H1 (cell line): ENCODE measurements at regions not wholly inside any gene's neighbourhood (a gene's known extent, or its start where the extent isn't known, plus 50 kb on each side); places are given as distances from the start of the nearest gene placed in this dataset.

Source experiments
- CTCF ChIA-PET: fragments of 300-600 bp; sonication (Branson Sonifier 250); formaldehyde crosslinking; loops from one replicate; lab custom pipeline; 2021; ENCODE audit not compliant: partially characterized antibody; lab: Charles Lee
- POLR2A ChIA-PET: fragments of 300-600 bp; sonication (Branson Sonifier 250); formaldehyde crosslinking; loops from one replicate; lab custom pipeline; 2021; ENCODE audit warnings: inconsistent platforms; ENCODE audit not compliant: partially characterized antibody; lab: Charles Lee
- DNase-seq, 2 experiments: peaks; one replicate each; pipeline versions ENCODE4 v3.0.0 to v3.0.0-alpha.2; 2010 to 2022; ENCODE audit warnings: low spot score in 2 of 2, low read depth in 1 of 2, mixed read lengths in 1 of 2
- FAIRE-seq: peaks from 2 replicates; lab custom pipeline; 2011; peaks lifted over from hg19 to GRCh38; lab: Jason Lieb, UNC
- H2AFZ ChIP-seq: 2 replicates; pipeline ENCODE4 v1.8.1; 2012; ENCODE audit warnings: low read length, inconsistent platforms
- H2AK5ac ChIP-seq: 2 replicates; pipeline ENCODE4 v1.6.1; 2013; ENCODE audit warnings: low read depth, low read length
- H2BK120ac ChIP-seq: replicated peaks from 2 replicates; pipeline ENCODE3; 2013; ENCODE audit warnings: low read depth, low read length, inconsistent platforms
- H2BK12ac ChIP-seq: 2 replicates; pipeline ENCODE4 v1.6.1; 2013; ENCODE audit warnings: low read depth, low read length
- H2BK15ac ChIP-seq: 2 replicates; pipeline ENCODE4 v1.6.1; 2013; ENCODE audit warnings: low read length
- H2BK20ac ChIP-seq: 2 replicates; pipeline ENCODE4 v1.6.1; 2013; ENCODE audit warnings: low read length
- H2BK5ac ChIP-seq: 2 replicates; pipeline ENCODE4 v1.6.1; 2013; ENCODE audit warnings: low read depth, low read length
- H3K14ac ChIP-seq: 2 replicates; pipeline ENCODE4 v1.6.1; 2013; ENCODE audit warnings: inconsistent platforms; ENCODE audit not compliant: insufficient read length
- H3K18ac ChIP-seq: 2 replicates; pipeline ENCODE4 v1.6.1; 2013; ENCODE audit warnings: low read length; ENCODE audit errors: extremely low read depth
- H3K23ac ChIP-seq: 2 replicates; pipeline ENCODE4 v1.6.1; 2013; ENCODE audit warnings: inconsistent platforms; ENCODE audit not compliant: insufficient read length
- H3K23me2 ChIP-seq: 2 replicates; pipeline ENCODE4 v1.6.1; 2013; ENCODE audit warnings: low read depth, low read length
- H3K27ac ChIP-seq: 2 replicates; pipeline ENCODE4 v1.6.1; 2011; ENCODE audit warnings: low read depth, low read length, inconsistent platforms
- H3K27me3 ChIP-seq, 4 experiments: replicated peaks in 1 of 4; 1 replicate in 1 of 4; 2 replicates in 3 of 4; pipeline versions ENCODE4 v1.6.1 to v1.8.1; 2011 to 2013; ENCODE audit warnings: low read length in 3 of 4, mild to moderate bottlenecking in 3 of 4, inconsistent platforms in 2 of 4, mixed read lengths in 2 of 4, moderate library complexity in 1 of 4; ENCODE audit not compliant: control insufficient read depth in 3 of 4, insufficient read depth in 3 of 4; ENCODE audit errors: extremely low read depth in 1 of 4
- H3K36me3 ChIP-seq, 4 experiments: 2 replicates each; pipeline versions ENCODE4 v1.6.1 to v1.8.1; 2011 to 2013; ENCODE audit warnings: mild to moderate bottlenecking in 4 of 4, low read length in 3 of 4, moderate library complexity in 2 of 4, control low read depth in 1 of 4, inconsistent platforms in 1 of 4; ENCODE audit not compliant: insufficient read depth in 4 of 4, control insufficient read depth in 2 of 4
- H3K4ac ChIP-seq: replicated peaks from 2 replicates; pipeline ENCODE3; 2013; ENCODE audit warnings: low read length, low read depth, mixed read lengths, inconsistent platforms; ENCODE audit not compliant: insufficient read length
- H3K4me1 ChIP-seq, 4 experiments: replicated peaks in 1 of 4; 1 replicate in 1 of 4; 2 replicates in 3 of 4; pipeline versions ENCODE4 v1.6.1 to v1.8.1; 2011 to 2013; ENCODE audit warnings: low read length in 3 of 4, inconsistent platforms in 2 of 4, mixed read lengths in 1 of 4; ENCODE audit not compliant: insufficient read depth in 4 of 4, control insufficient read depth in 3 of 4
- H3K4me2 ChIP-seq, 2 experiments: 2 replicates each; pipeline versions ENCODE4 v1.6.1 to v1.8.1; 2011 to 2013; ENCODE audit warnings: low read depth in 2 of 2, low read length in 2 of 2, control low read depth in 1 of 2, inconsistent platforms in 1 of 2, mild to moderate bottlenecking in 1 of 2; ENCODE audit not compliant: insufficient read depth in 1 of 2
- H3K4me3 ChIP-seq, 4 experiments: fragments of 200-600, 300-600 bp in 1 of 4; sonication (generic), shearing (Covaris generic), sonication (Bioruptor Twin) in 1 of 4; 2 replicates each; pipeline versions ENCODE4 v1.5.1 to v1.8.1; 2011 to 2016; ENCODE audit warnings: low read length in 4 of 4, low read depth in 3 of 4, control low read depth in 2 of 4, inconsistent platforms in 2 of 4, mild to moderate bottlenecking in 2 of 4, mixed read lengths in 1 of 4, moderate library complexity in 1 of 4; ENCODE audit not compliant: insufficient read depth in 2 of 4; ENCODE audit errors: extremely low read depth in 1 of 4
- H3K56ac ChIP-seq: replicated peaks from 2 replicates; pipeline ENCODE3; 2013; ENCODE audit warnings: low read depth, mild to moderate bottlenecking, mixed read lengths, low read length, inconsistent platforms; ENCODE audit not compliant: insufficient read length
- H3K79me1 ChIP-seq: 2 replicates; pipeline ENCODE4 v1.6.1; 2013; ENCODE audit warnings: low read depth, low read length, control low read depth
- H3K79me2 ChIP-seq, 2 experiments: 2 replicates each; pipeline versions ENCODE4 v1.6.1 to v1.8.1; 2012 to 2013; ENCODE audit warnings: low read length in 2 of 2, mild to moderate bottlenecking in 2 of 2, inconsistent platforms in 1 of 2; ENCODE audit not compliant: insufficient read depth in 2 of 2, control insufficient read depth in 1 of 2
- H3K9ac ChIP-seq, 4 experiments: replicated peaks in 1 of 4; 1 replicate in 1 of 4; 2 replicates in 3 of 4; pipeline versions ENCODE4 v1.6.1 to v1.8.1; 2011 to 2013; ENCODE audit warnings: low read depth in 3 of 4, low read length in 3 of 4, control low read depth in 2 of 4, mild to moderate bottlenecking in 2 of 4, moderate library complexity in 2 of 4, inconsistent platforms in 1 of 4; ENCODE audit errors: extremely low read depth in 1 of 4
- H3K9me3 ChIP-seq, 2 experiments: 2 replicates each; pipeline versions ENCODE4 v1.6.1 to v1.8.1; 2012 to 2013; ENCODE audit warnings: mild to moderate bottlenecking in 2 of 2, moderate library complexity in 2 of 2, control low read depth in 1 of 2, inconsistent platforms in 1 of 2, low read depth in 1 of 2, low read length in 1 of 2, mixed read lengths in 1 of 2; ENCODE audit not compliant: insufficient read depth in 2 of 2
- H4K20me1 ChIP-seq, 2 experiments: replicated peaks in 1 of 2; 2 replicates each; pipeline versions ENCODE3 to v1.8.1; 2011 to 2013; ENCODE audit warnings: inconsistent platforms in 2 of 2, low read length in 2 of 2, mild to moderate bottlenecking in 1 of 2; ENCODE audit not compliant: insufficient read depth in 2 of 2, control insufficient read depth in 1 of 2
- H4K5ac ChIP-seq: 2 replicates; pipeline ENCODE4 v1.6.1; 2013; ENCODE audit warnings: low read length, low read depth, mixed read lengths, inconsistent platforms; ENCODE audit not compliant: insufficient read length
- H4K8ac ChIP-seq: 2 replicates; pipeline ENCODE4 v1.8.0; 2013; ENCODE audit warnings: mild to moderate bottlenecking, moderate library complexity, low read length, inconsistent platforms; ENCODE audit not compliant: insufficient read depth; ENCODE audit errors: extremely low read depth
- H4K91ac ChIP-seq: replicated peaks from 2 replicates; pipeline ENCODE3; 2013; ENCODE audit warnings: low read length, mixed read lengths, inconsistent platforms; ENCODE audit not compliant: insufficient read length
- ASH2L ChIP-seq: fragments of 200-600, 300-600 bp; sonication (generic); IDR thresholded peaks from one replicate; pipeline ENCODE4 v1.7.1; 2017; ENCODE audit warnings: low read length
- CTBP2 ChIP-seq: IDR thresholded peaks from 2 replicates; pipeline ENCODE4 v1.7.0; 2011; ENCODE audit warnings: borderline replicate concordance, mild to moderate bottlenecking, moderate library complexity, mixed read lengths, low read length; ENCODE audit not compliant: insufficient read depth, insufficient read length
- EGR1 ChIP-seq: IDR thresholded peaks from 2 replicates; pipeline ENCODE4 v1.6.1; 2011; ENCODE audit warnings: low read depth, low read length, borderline replicate concordance
- GTF2F1 ChIP-seq: IDR thresholded peaks from 2 replicates; pipeline ENCODE4 v1.6.1; 2012; ENCODE audit warnings: low read depth, low read length, improper control_type of control experiment, borderline replicate concordance
- POU5F1 ChIP-seq: IDR thresholded peaks from 2 replicates; pipeline ENCODE4 v1.6.1; 2011; ENCODE audit warnings: low read depth, mild to moderate bottlenecking, low read length, moderate library complexity
- RAD21 ChIP-seq, 2 experiments: IDR thresholded peaks in 1 of 2; conservative IDR thresholded peaks in 1 of 2; 2 replicates each; pipeline ENCODE4 v1.6.1; 2011; ENCODE audit warnings: low read depth in 2 of 2, low read length in 2 of 2, improper control_type of control experiment in 1 of 2, inconsistent platforms in 1 of 2, mild to moderate bottlenecking in 1 of 2, moderate library complexity in 1 of 2
- RNF2 ChIP-seq: fragments of 200-900, 300-1000 bp; sonication (generic); IDR thresholded peaks from 2 replicates; pipeline ENCODE4 v1.7.1; 2016; ENCODE audit warnings: borderline replicate concordance, low read depth, mild to moderate bottlenecking, antibody characterized with exemption, low read length; ENCODE audit not compliant: poor library complexity, severe bottlenecking; ENCODE audit errors: missing control alignments
- RXRA ChIP-seq: IDR thresholded peaks from 2 replicates; pipeline ENCODE4 v1.6.1; 2011; ENCODE audit warnings: low read depth, mild to moderate bottlenecking, low read length, moderate library complexity; ENCODE audit not compliant: insufficient read depth
- TEAD4 ChIP-seq: IDR thresholded peaks from 2 replicates; pipeline ENCODE4 v1.6.1; 2012; ENCODE audit warnings: low read depth, low read length, inconsistent platforms, mixed read lengths
- ZNF274 ChIP-seq: IDR thresholded peaks from 2 replicates; pipeline ENCODE4 v1.7.0; 2012; ENCODE audit warnings: low read length, borderline replicate concordance; ENCODE audit errors: extremely low read depth
- TF ChIP-seq, protein P1 (sequence below): IDR thresholded peaks from 2 replicates; pipeline ENCODE4 v1.6.1; 2011; ENCODE audit warnings: low read length, improper control_type of control experiment
- TF ChIP-seq, protein P2 (sequence below): IDR thresholded peaks from 2 replicates; pipeline ENCODE4 v1.6.1; 2012; ENCODE audit warnings: inconsistent platforms

DNA sequence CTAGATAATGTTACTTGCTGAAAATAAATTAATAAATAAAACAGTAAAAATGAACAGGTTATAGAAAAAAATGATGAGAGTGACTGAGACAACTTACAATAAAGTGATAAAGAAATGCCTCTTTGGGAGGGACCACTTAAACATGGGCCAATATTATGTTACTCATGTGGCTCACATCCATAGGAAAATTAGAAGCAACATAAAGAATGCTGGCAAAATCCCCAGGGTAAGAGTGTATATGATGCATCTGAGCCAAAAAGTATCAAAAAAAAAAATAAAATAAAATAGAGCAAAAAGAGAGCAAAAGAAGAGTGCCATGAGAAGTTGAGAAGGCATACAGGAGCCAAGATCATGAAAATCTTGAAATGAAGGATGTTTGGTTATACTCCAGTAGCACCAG, 818.0 kb downstream of the LTN1 start:
- no peak overlapping the region for H3K4me2 ChIP-seq
- H4K91ac ChIP-seq: no peak overlapping the region
- no peak overlapping the region for H4K5ac ChIP-seq
- H2AFZ ChIP-seq: no peak overlapping the region
- H2AK5ac ChIP-seq: no peak overlapping the region
- H2BK20ac ChIP-seq: no peak overlapping the region
- no peak overlapping the region for H3K4ac ChIP-seq
- FAIRE-seq (no peak), DNase-seq (no peak)
- no peak overlapping the region for H3K4me3 ChIP-seq
- no peak overlapping the region for H3K23ac ChIP-seq
- no peak overlapping the region for H3K27ac ChIP-seq
- H3K27me3 ChIP-seq: no peaks in the 10 kb centered on the region
- H4K8ac ChIP-seq: no peak overlapping the region
- no peak overlapping the region for H2BK5ac ChIP-seq
- no peaks in the 10 kb centered on the region for H3K36me3 ChIP-seq
- no peaks in the 10 kb centered on the region for H3K23me2 ChIP-seq
- H4K20me1 ChIP-seq: no peaks in the 10 kb centered on the region
- H3K14ac ChIP-seq: no peak overlapping the region
- no peak overlapping the region for H3K18ac ChIP-seq
- H3K79me2 ChIP-seq: no peaks in the 10 kb centered on the region
- no peak overlapping the region for H3K56ac ChIP-seq
- H3K4me1 ChIP-seq: no peaks in the 10 kb centered on the region
- TF ChIP-seq, protein P1, sequence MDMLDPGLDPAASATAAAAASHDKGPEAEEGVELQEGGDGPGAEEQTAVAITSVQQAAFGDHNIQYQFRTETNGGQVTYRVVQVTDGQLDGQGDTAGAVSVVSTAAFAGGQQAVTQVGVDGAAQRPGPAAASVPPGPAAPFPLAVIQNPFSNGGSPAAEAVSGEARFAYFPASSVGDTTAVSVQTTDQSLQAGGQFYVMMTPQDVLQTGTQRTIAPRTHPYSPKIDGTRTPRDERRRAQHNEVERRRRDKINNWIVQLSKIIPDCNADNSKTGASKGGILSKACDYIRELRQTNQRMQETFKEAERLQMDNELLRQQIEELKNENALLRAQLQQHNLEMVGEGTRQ: no peak
- TF ChIP-seq TEAD4 (no peak), EGR1 (no peak), POU5F1 (no peak), ASH2L (no peak), ZNF274 (no peak), RNF2 (no peak), RXRA (no peak), RAD21 (IDR thresholded peaks at IDR 0.05 in 1 of 2, conservative IDR thresholded peaks at IDR 0.05 in 1 of 2; ENCODE audit: low read depth in 2 of 2, low read length in 2 of 2) (no peak), CTBP2 (no peak), GTF2F1 (no peak)
- TF ChIP-seq, protein P2, sequence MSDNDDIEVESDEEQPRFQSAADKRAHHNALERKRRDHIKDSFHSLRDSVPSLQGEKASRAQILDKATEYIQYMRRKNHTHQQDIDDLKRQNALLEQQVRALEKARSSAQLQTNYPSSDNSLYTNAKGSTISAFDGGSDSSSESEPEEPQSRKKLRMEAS: no peak
- H2BK15ac ChIP-seq: no peak overlapping the region
- POLR2A ChIA-PET: no interaction called here
- CTCF ChIA-PET: no interaction called here
- no peak overlapping the region for H3K9ac ChIP-seq
- no peak overlapping the region for H2BK120ac ChIP-seq
- H2BK12ac ChIP-seq: no peak overlapping the region
- no peaks in the 10 kb centered on the region for H3K9me3 ChIP-seq
- no peaks in the 10 kb centered on the region for H3K79me1 ChIP-seq
